H1 (cell line): ENCODE measurements at regions not wholly inside any gene's neighbourhood (a gene's known extent, or its start where the extent isn't known, plus 50 kb on each side); places are given as distances from the start of the nearest gene placed in this dataset.

Experiments
- CTCF ChIA-PET: fragments of 300-600 bp; sonication (Branson Sonifier 250); formaldehyde crosslinking; loops from one replicate; lab custom pipeline; 2021; ENCODE audit not compliant: partially characterized antibody; lab: Charles Lee
- POLR2A ChIA-PET: fragments of 300-600 bp; sonication (Branson Sonifier 250); formaldehyde crosslinking; loops from one replicate; lab custom pipeline; 2021; ENCODE audit warnings: inconsistent platforms; ENCODE audit not compliant: partially characterized antibody; lab: Charles Lee
- DNase-seq, 2 experiments: peaks; one replicate each; pipeline versions ENCODE4 v3.0.0 to v3.0.0-alpha.2; 2010 to 2022; ENCODE audit warnings: low spot score in 2 of 2, low read depth in 1 of 2, mixed read lengths in 1 of 2
- FAIRE-seq: peaks from 2 replicates; lab custom pipeline; 2011; peaks lifted over from hg19 to GRCh38; lab: Jason Lieb, UNC
- H2AFZ ChIP-seq: 2 replicates; pipeline ENCODE4 v1.8.1; 2012; ENCODE audit warnings: low read length, inconsistent platforms
- H2AK5ac ChIP-seq: 2 replicates; pipeline ENCODE4 v1.6.1; 2013; ENCODE audit warnings: low read depth, low read length
- H2BK120ac ChIP-seq: replicated peaks from 2 replicates; pipeline ENCODE3; 2013; ENCODE audit warnings: low read depth, low read length, inconsistent platforms
- H2BK12ac ChIP-seq: 2 replicates; pipeline ENCODE4 v1.6.1; 2013; ENCODE audit warnings: low read depth, low read length
- H2BK15ac ChIP-seq: 2 replicates; pipeline ENCODE4 v1.6.1; 2013; ENCODE audit warnings: low read length
- H2BK20ac ChIP-seq: 2 replicates; pipeline ENCODE4 v1.6.1; 2013; ENCODE audit warnings: low read length
- H2BK5ac ChIP-seq: 2 replicates; pipeline ENCODE4 v1.6.1; 2013; ENCODE audit warnings: low read depth, low read length
- H3K14ac ChIP-seq: 2 replicates; pipeline ENCODE4 v1.6.1; 2013; ENCODE audit warnings: inconsistent platforms; ENCODE audit not compliant: insufficient read length
- H3K18ac ChIP-seq: 2 replicates; pipeline ENCODE4 v1.6.1; 2013; ENCODE audit warnings: low read length; ENCODE audit errors: extremely low read depth
- H3K23ac ChIP-seq: 2 replicates; pipeline ENCODE4 v1.6.1; 2013; ENCODE audit warnings: inconsistent platforms; ENCODE audit not compliant: insufficient read length
- H3K23me2 ChIP-seq: 2 replicates; pipeline ENCODE4 v1.6.1; 2013; ENCODE audit warnings: low read depth, low read length
- H3K27ac ChIP-seq: 2 replicates; pipeline ENCODE4 v1.6.1; 2011; ENCODE audit warnings: low read depth, low read length, inconsistent platforms
- H3K27me3 ChIP-seq, 4 experiments: replicated peaks in 1 of 4; 1 replicate in 1 of 4; 2 replicates in 3 of 4; pipeline versions ENCODE4 v1.6.1 to v1.8.1; 2011 to 2013; ENCODE audit warnings: low read length in 3 of 4, mild to moderate bottlenecking in 3 of 4, inconsistent platforms in 2 of 4, mixed read lengths in 2 of 4, moderate library complexity in 1 of 4; ENCODE audit not compliant: control insufficient read depth in 3 of 4, insufficient read depth in 3 of 4; ENCODE audit errors: extremely low read depth in 1 of 4
- H3K36me3 ChIP-seq, 4 experiments: 2 replicates each; pipeline versions ENCODE4 v1.6.1 to v1.8.1; 2011 to 2013; ENCODE audit warnings: mild to moderate bottlenecking in 4 of 4, low read length in 3 of 4, moderate library complexity in 2 of 4, control low read depth in 1 of 4, inconsistent platforms in 1 of 4; ENCODE audit not compliant: insufficient read depth in 4 of 4, control insufficient read depth in 2 of 4
- H3K4ac ChIP-seq: replicated peaks from 2 replicates; pipeline ENCODE3; 2013; ENCODE audit warnings: low read length, low read depth, mixed read lengths, inconsistent platforms; ENCODE audit not compliant: insufficient read length
- H3K4me1 ChIP-seq, 4 experiments: replicated peaks in 1 of 4; 1 replicate in 1 of 4; 2 replicates in 3 of 4; pipeline versions ENCODE4 v1.6.1 to v1.8.1; 2011 to 2013; ENCODE audit warnings: low read length in 3 of 4, inconsistent platforms in 2 of 4, mixed read lengths in 1 of 4; ENCODE audit not compliant: insufficient read depth in 4 of 4, control insufficient read depth in 3 of 4
- H3K4me2 ChIP-seq, 2 experiments: 2 replicates each; pipeline versions ENCODE4 v1.6.1 to v1.8.1; 2011 to 2013; ENCODE audit warnings: low read depth in 2 of 2, low read length in 2 of 2, control low read depth in 1 of 2, inconsistent platforms in 1 of 2, mild to moderate bottlenecking in 1 of 2; ENCODE audit not compliant: insufficient read depth in 1 of 2
- H3K4me3 ChIP-seq, 4 experiments: fragments of 200-600, 300-600 bp in 1 of 4; sonication (generic), shearing (Covaris generic), sonication (Bioruptor Twin) in 1 of 4; 2 replicates each; pipeline versions ENCODE4 v1.5.1 to v1.8.1; 2011 to 2016; ENCODE audit warnings: low read length in 4 of 4, low read depth in 3 of 4, control low read depth in 2 of 4, inconsistent platforms in 2 of 4, mild to moderate bottlenecking in 2 of 4, mixed read lengths in 1 of 4, moderate library complexity in 1 of 4; ENCODE audit not compliant: insufficient read depth in 2 of 4; ENCODE audit errors: extremely low read depth in 1 of 4
- H3K56ac ChIP-seq: replicated peaks from 2 replicates; pipeline ENCODE3; 2013; ENCODE audit warnings: low read depth, mild to moderate bottlenecking, mixed read lengths, low read length, inconsistent platforms; ENCODE audit not compliant: insufficient read length
- H3K79me1 ChIP-seq: 2 replicates; pipeline ENCODE4 v1.6.1; 2013; ENCODE audit warnings: low read depth, low read length, control low read depth
- H3K79me2 ChIP-seq, 2 experiments: 2 replicates each; pipeline versions ENCODE4 v1.6.1 to v1.8.1; 2012 to 2013; ENCODE audit warnings: low read length in 2 of 2, mild to moderate bottlenecking in 2 of 2, inconsistent platforms in 1 of 2; ENCODE audit not compliant: insufficient read depth in 2 of 2, control insufficient read depth in 1 of 2
- H3K9ac ChIP-seq, 4 experiments: replicated peaks in 1 of 4; 1 replicate in 1 of 4; 2 replicates in 3 of 4; pipeline versions ENCODE4 v1.6.1 to v1.8.1; 2011 to 2013; ENCODE audit warnings: low read depth in 3 of 4, low read length in 3 of 4, control low read depth in 2 of 4, mild to moderate bottlenecking in 2 of 4, moderate library complexity in 2 of 4, inconsistent platforms in 1 of 4; ENCODE audit errors: extremely low read depth in 1 of 4
- H3K9me3 ChIP-seq, 2 experiments: 2 replicates each; pipeline versions ENCODE4 v1.6.1 to v1.8.1; 2012 to 2013; ENCODE audit warnings: mild to moderate bottlenecking in 2 of 2, moderate library complexity in 2 of 2, control low read depth in 1 of 2, inconsistent platforms in 1 of 2, low read depth in 1 of 2, low read length in 1 of 2, mixed read lengths in 1 of 2; ENCODE audit not compliant: insufficient read depth in 2 of 2
- H4K20me1 ChIP-seq, 2 experiments: replicated peaks in 1 of 2; 2 replicates each; pipeline versions ENCODE3 to v1.8.1; 2011 to 2013; ENCODE audit warnings: inconsistent platforms in 2 of 2, low read length in 2 of 2, mild to moderate bottlenecking in 1 of 2; ENCODE audit not compliant: insufficient read depth in 2 of 2, control insufficient read depth in 1 of 2
- H4K5ac ChIP-seq: 2 replicates; pipeline ENCODE4 v1.6.1; 2013; ENCODE audit warnings: low read length, low read depth, mixed read lengths, inconsistent platforms; ENCODE audit not compliant: insufficient read length
- H4K8ac ChIP-seq: 2 replicates; pipeline ENCODE4 v1.8.0; 2013; ENCODE audit warnings: mild to moderate bottlenecking, moderate library complexity, low read length, inconsistent platforms; ENCODE audit not compliant: insufficient read depth; ENCODE audit errors: extremely low read depth
- H4K91ac ChIP-seq: replicated peaks from 2 replicates; pipeline ENCODE3; 2013; ENCODE audit warnings: low read length, mixed read lengths, inconsistent platforms; ENCODE audit not compliant: insufficient read length
- EP300 ChIP-seq, 2 experiments: IDR thresholded peaks; 1 replicate in 1 of 2; 2 replicates in 1 of 2; pipeline ENCODE4 v1.6.1; 2011 to 2012; ENCODE audit warnings: low read depth in 2 of 2, low read length in 2 of 2, mild to moderate bottlenecking in 2 of 2, borderline replicate concordance in 1 of 2, inconsistent platforms in 1 of 2, moderate library complexity in 1 of 2
- EZH2 ChIP-seq: fragments of 200-600 bp; sonication (generic); IDR thresholded peaks from 2 replicates; pipeline ENCODE4 v1.7.1; 2012; ENCODE audit warnings: low read depth, mild to moderate bottlenecking, moderate library complexity, low read length, inconsistent platforms; ENCODE audit not compliant: severe bottlenecking
- HDAC2 ChIP-seq, 2 experiments: fragments of 300-600 bp in 1 of 2; sonication (generic) in 1 of 2; IDR thresholded peaks; 2 replicates each; pipeline ENCODE4 v1.6.1; 2011 to 2012; ENCODE audit warnings: low read depth in 2 of 2, low read length in 2 of 2, mild to moderate bottlenecking in 2 of 2, moderate library complexity in 2 of 2, borderline replicate concordance in 1 of 2, inconsistent platforms in 1 of 2
- JUN ChIP-seq: IDR thresholded peaks from 2 replicates; pipeline ENCODE4 v1.6.1; 2011; ENCODE audit warnings: low read depth, mild to moderate bottlenecking, improper control_type of control experiment, low read length
- KDM1A ChIP-seq: fragments of 200-600, 300-600 bp; sonication (generic); IDR thresholded peaks from 2 replicates; pipeline ENCODE4 v1.7.1; 2016; ENCODE audit warnings: mild to moderate bottlenecking, low read length, borderline replicate concordance
- NRF1 ChIP-seq: IDR thresholded peaks from 2 replicates; pipeline ENCODE4 v1.6.1; 2011; ENCODE audit warnings: mild to moderate bottlenecking, low read depth, low read length, improper control_type of control experiment
- RAD21 ChIP-seq, 2 experiments: IDR thresholded peaks in 1 of 2; conservative IDR thresholded peaks in 1 of 2; 2 replicates each; pipeline ENCODE4 v1.6.1; 2011; ENCODE audit warnings: low read depth in 2 of 2, low read length in 2 of 2, improper control_type of control experiment in 1 of 2, inconsistent platforms in 1 of 2, mild to moderate bottlenecking in 1 of 2, moderate library complexity in 1 of 2
- RBBP5 ChIP-seq: IDR thresholded peaks from 2 replicates; pipeline ENCODE4 v1.7.1; 2012; ENCODE audit warnings: low read depth, mild to moderate bottlenecking, inconsistent platforms, low read length, moderate library complexity, borderline replicate concordance
- RFX5 ChIP-seq: IDR thresholded peaks from 2 replicates; pipeline ENCODE4 v1.6.1; 2011; ENCODE audit warnings: low read depth, low read length, improper control_type of control experiment, borderline replicate concordance
- TAF1 ChIP-seq: IDR thresholded peaks from 2 replicates; pipeline ENCODE4 v1.6.1; 2011; ENCODE audit warnings: mild to moderate bottlenecking, low read depth, low read length
- TAF7 ChIP-seq: optimal IDR thresholded peaks from 2 replicates; pipeline ENCODE3; 2011; ENCODE audit warnings: low read depth, mild to moderate bottlenecking, inconsistent platforms, low read length, moderate library complexity, borderline replicate concordance
- TBP ChIP-seq: IDR thresholded peaks from 2 replicates; pipeline ENCODE4 v1.6.1; 2011; ENCODE audit warnings: low read depth, low read length, improper control_type of control experiment
- WGBS, 2 experiments: shearing (Covaris generic) in 1 of 2; methylation state at CpG; one replicate each; pipeline versions ENCODE4 v1.1.6 to v1.1.7; 2013 to 2015; ENCODE audit warnings: low lambda C conversion rate in 2 of 2, mixed read lengths in 2 of 2, inconsistent platforms in 1 of 2, low coverage in 1 of 2, missing lambda C conversion rate in 1 of 2; ENCODE audit not compliant: insufficient replicate concordance in 2 of 2, insufficient coverage in 1 of 2, insufficient read length in 1 of 2; ENCODE audit errors: extremely low coverage in 1 of 2, missing lambda C conversion rate in 1 of 2; 5-methylcytosine and 5-hydroxymethylcytosine counted together

DNA sequence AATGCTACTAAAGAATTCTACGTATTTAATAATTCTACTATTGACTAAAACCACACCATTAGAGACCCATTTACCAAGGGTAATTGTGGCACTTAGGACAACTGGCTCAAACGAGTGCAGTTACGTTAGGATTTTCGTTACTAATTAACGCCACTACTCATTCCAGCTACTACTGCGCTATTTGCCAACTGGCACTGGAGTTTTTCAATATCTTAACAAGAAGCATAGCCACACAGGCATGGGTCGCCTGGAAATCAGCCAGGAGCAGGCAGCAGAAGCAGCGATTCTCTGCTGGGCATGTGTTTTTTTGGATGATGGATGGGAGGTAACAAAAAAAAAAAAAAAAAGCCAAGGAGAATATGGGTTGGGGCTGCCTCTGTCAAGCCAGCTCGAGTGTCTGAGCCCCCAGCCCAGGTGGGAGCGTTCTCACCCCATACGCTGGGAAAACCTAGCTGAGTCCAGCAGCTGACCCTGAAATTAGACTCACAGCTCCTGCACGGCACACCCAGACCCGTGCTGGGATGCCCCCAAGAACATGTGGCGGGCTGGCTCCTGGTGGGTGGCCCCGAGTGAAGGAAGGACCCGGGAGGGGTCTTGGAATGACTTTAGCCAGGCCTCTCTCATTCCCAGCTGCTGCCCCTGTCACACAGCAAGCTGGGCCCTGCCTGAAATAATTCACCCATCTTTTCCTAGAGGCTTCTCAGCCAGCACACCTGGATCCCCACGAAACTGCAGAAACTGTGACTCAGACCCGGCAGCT is 214.0 kb downstream of the BRD1 start:
- POLR2A ChIA-PET: no interaction called here
- H3K36me3 ChIP-seq: no peaks in the 10 kb centered on the region
- H2BK5ac ChIP-seq: no peak overlapping the region
- H3K4ac ChIP-seq: no peak overlapping the region
- no peak overlapping the region for H3K27ac ChIP-seq
- no peaks in the 10 kb centered on the region for H3K79me1 ChIP-seq
- no peak overlapping the region for H4K91ac ChIP-seq
- no peak overlapping the region for H3K4me2 ChIP-seq
- no peak overlapping the region for H3K23ac ChIP-seq
- CTCF ChIA-PET: no interaction called here
- H3K27me3 ChIP-seq: no peaks in the 10 kb centered on the region
- H2BK20ac ChIP-seq: no peak overlapping the region
- no peak overlapping the region for H3K56ac ChIP-seq
- no peak overlapping the region; the same call in 1 of the 2 replicates for H4K8ac ChIP-seq
- WGBS, 2 experiments: 90% methylated on average over 18 of the region's 18 CpGs; no CpG with 5 or more reads in 1 of the 2 experiments
- no peak overlapping the region for H3K4me3 ChIP-seq
- H2AK5ac ChIP-seq: no peak overlapping the region
- H3K9ac ChIP-seq: no peak overlapping the region
- H2BK120ac ChIP-seq: no peak overlapping the region
- H2AFZ ChIP-seq: no peak overlapping the region
- H2BK12ac ChIP-seq: no peak overlapping the region
- no peak overlapping the region for H2BK15ac ChIP-seq
- no peak for FAIRE-seq
- DNase-seq: no peak
- H4K5ac ChIP-seq: no peak overlapping the region
- H3K4me1 ChIP-seq: no peaks in the 10 kb centered on the region; a peak in 1 of 7 replicates
- peaks cover 0 to 3% of the 10 kb centered on the region in 2 experiments; a peak in 2 of 4 replicates for H3K9me3 ChIP-seq
- H3K79me2 ChIP-seq: no peaks in the 10 kb centered on the region; a peak in 1 of 4 replicates
- H3K14ac ChIP-seq: no peak overlapping the region
- H3K23me2 ChIP-seq: no peaks in the 10 kb centered on the region
- no peak overlapping the region for H3K18ac ChIP-seq
- H4K20me1 ChIP-seq: no peaks in the 10 kb centered on the region
- TF ChIP-seq NRF1: no peak
- TF ChIP-seq EZH2: no peak
- TF ChIP-seq TAF7: no peak
- no peak for TF ChIP-seq RFX5
- TF ChIP-seq EP300 (IDR thresholded peaks at IDR 0.05; ENCODE audit: borderline replicate concordance in 1 of 2, low read depth in 2 of 2, low read length in 2 of 2): no peak
- no peak for TF ChIP-seq RAD21 (IDR thresholded peaks at IDR 0.05 in 1 of 2, conservative IDR thresholded peaks at IDR 0.05 in 1 of 2; ENCODE audit: low read depth in 2 of 2, low read length in 2 of 2)
- no peak for TF ChIP-seq HDAC2 (IDR thresholded peaks at IDR 0.05; ENCODE audit: borderline replicate concordance in 1 of 2, low read depth in 2 of 2, low read length in 2 of 2)
- no peak for TF ChIP-seq TBP
- TF ChIP-seq RBBP5: no peak
- no peak for TF ChIP-seq TAF1
- no peak for TF ChIP-seq JUN
- TF ChIP-seq KDM1A: no peak
